K562 (cell line): ENCODE measurements at regions not wholly inside any gene's neighbourhood (a gene's known extent, or its start where the extent isn't known, plus 50 kb on each side); places are given as distances from the start of the nearest gene placed in this dataset.

ENCODE experiments used
- ATAC-seq: fragments of 200-7000 bp; cut with Tn5 transposase; 3 replicates; pipeline ENCODE4 v1.9.1; 2020; ENCODE audit warnings: moderate library complexity
- BruUV-seq: library from RNA; stranded (reverse); fragments of 400-500 nt; replicated peaks from 2 replicates; lab custom pipeline; 2021; lab: Mats Ljungman, UMichigan
- CTCF ChIA-PET: fragments of 300-600 bp; formaldehyde crosslinking; extraction: SDS; loops from one replicate; lab custom pipeline; 2021; ENCODE audit warnings: low intra/inter-chr PET ratio; lab: Yijun Ruan, JAX
- POLR2A ChIA-PET: fragments of 300-600, 350-650 bp; sonication (Branson Sonifier 250); formaldehyde crosslinking; extraction: SDS; loops from one replicate; lab custom pipeline; 2021; ENCODE audit warnings: antibody characterized with exemption, inconsistent platforms; lab: Yijun Ruan, JAX
- DNase-seq, 4 experiments: peaks; one replicate each; pipeline versions ENCODE4 v3.0.0 to v3.0.0-alpha.2; 2011 to 2018; ENCODE audit warnings: low spot score in 3 of 4, mixed read lengths in 3 of 4; ENCODE audit errors: extremely low read depth in 1 of 4
- FAIRE-seq: peaks from 2 replicates; lab custom pipeline; 2011; peaks lifted over from hg19 to GRCh38; lab: Jason Lieb, UNC
- H2AFZ ChIP-seq: 2 replicates; pipeline ENCODE4 v1.6.0; 2011; ENCODE audit warnings: low read depth, low read length, control low read depth, inconsistent platforms
- H3K27ac ChIP-seq: fragments of 200-600 bp; 3 replicates; pipeline ENCODE4 v1.8.0; 2011; ENCODE audit warnings: low read depth, mild to moderate bottlenecking, control low read depth, inconsistent platforms, low read length, moderate library complexity, mixed read lengths; ENCODE audit errors: extremely low read depth
- H3K27me3 ChIP-seq, 2 experiments: fragments of 300-600 bp in 1 of 2; 2 replicates in 1 of 2; 3 replicates in 1 of 2; pipeline versions ENCODE4 v1.6.0 to v1.8.0; 2011; ENCODE audit warnings: inconsistent platforms in 2 of 2, low read length in 2 of 2, mild to moderate bottlenecking in 1 of 2, mixed read lengths in 1 of 2, moderate library complexity in 1 of 2; ENCODE audit not compliant: control insufficient read depth in 2 of 2, insufficient read depth in 2 of 2
- H3K36me3 ChIP-seq: fragments of 300-600 bp; 3 replicates; pipeline ENCODE4 v1.8.0; 2011; ENCODE audit warnings: mild to moderate bottlenecking, low read length, inconsistent platforms; ENCODE audit not compliant: control insufficient read depth, insufficient read depth
- H3K4me1 ChIP-seq, 2 experiments: fragments of 200-600 bp in 1 of 2; replicated peaks in 1 of 2; 2 replicates in 1 of 2; 3 replicates in 1 of 2; pipeline versions ENCODE4 v1.5.1 to v1.8.0; 2011; ENCODE audit warnings: inconsistent platforms in 2 of 2, low read length in 2 of 2, mild to moderate bottlenecking in 1 of 2, mixed read lengths in 1 of 2, moderate library complexity in 1 of 2; ENCODE audit not compliant: control insufficient read depth in 2 of 2, insufficient read depth in 2 of 2
- H3K4me2 ChIP-seq: 2 replicates; pipeline ENCODE4 v1.6.1; 2011; ENCODE audit warnings: low read length, control low read depth, inconsistent platforms, mixed read lengths; ENCODE audit not compliant: insufficient read depth
- H3K4me3 ChIP-seq: fragments of 200-600 bp; sonication (generic), shearing (Covaris generic); 2 replicates; pipeline ENCODE4 v1.5.1; 2016; ENCODE audit warnings: control low read depth, inconsistent platforms
- H3K79me2 ChIP-seq: fragments of 200-600 bp; 3 replicates; pipeline ENCODE4 v1.8.0; 2011; ENCODE audit warnings: low read length, inconsistent platforms; ENCODE audit not compliant: control insufficient read depth, insufficient read depth
- H3K9ac ChIP-seq, 2 experiments: 2 replicates each; pipeline versions ENCODE4 v1.6.0 to v1.6.1; 2011; ENCODE audit warnings: low read depth in 2 of 2, low read length in 2 of 2, control low read depth in 1 of 2, inconsistent platforms in 1 of 2, mild to moderate bottlenecking in 1 of 2, mixed read lengths in 1 of 2; ENCODE audit not compliant: insufficient read depth in 1 of 2
- H3K9me1 ChIP-seq: one replicate; pipeline ENCODE4 v1.6.0; 2011; ENCODE audit warnings: inconsistent platforms, mild to moderate bottlenecking, low read length, moderate library complexity; ENCODE audit not compliant: control insufficient read depth, insufficient read depth
- H3K9me3 ChIP-seq: replicated peaks from 2 replicates; pipeline ENCODE4 v1.5.1; 2011; ENCODE audit warnings: low read depth, low read length, inconsistent platforms; ENCODE audit not compliant: control insufficient read depth, insufficient read depth
- H4K20me1 ChIP-seq: replicated peaks from 2 replicates; pipeline ENCODE4 v1.6.1; 2011; ENCODE audit warnings: low read length, inconsistent platforms, mixed read lengths; ENCODE audit not compliant: control insufficient read depth, insufficient read depth
- CBFB ChIP-seq: sonication (generic); formaldehyde crosslinking; IDR thresholded peaks from 2 replicates; pipeline ENCODE4 v1.4.0; 2020; ENCODE audit warnings: mild to moderate bottlenecking, missing genetic modification reagents
- GATA2 ChIP-seq: sonication (generic); formaldehyde crosslinking; IDR thresholded peaks from 2 replicates; pipeline ENCODE4 v1.4.0; 2020; ENCODE audit warnings: mild to moderate bottlenecking, missing genetic modification reagents
- GTF2F1 ChIP-seq: IDR thresholded peaks from 2 replicates; pipeline ENCODE4 v1.6.1; 2011; ENCODE audit warnings: low read depth, low read length, improper control_type of control experiment
- HCFC1 ChIP-seq: IDR thresholded peaks from 2 replicates; pipeline ENCODE4 v1.6.1; 2012; ENCODE audit warnings: low read depth, low read length, improper control_type of control experiment
- KDM4B ChIP-seq, 2 experiments: fragments of 450-650 bp in 1 of 2; sonication (generic) in 1 of 2; IDR thresholded peaks; 2 replicates each; pipeline ENCODE4 v1.6.1; 2016 to 2017; ENCODE audit warnings: borderline replicate concordance in 2 of 2, antibody characterized with exemption in 1 of 2, low read depth in 1 of 2, mild to moderate bottlenecking in 1 of 2
- KDM5B ChIP-seq: fragments of 200-600 bp; sonication (generic); IDR thresholded peaks from 2 replicates; pipeline ENCODE4 v1.6.1; 2012; ENCODE audit warnings: low read depth, mild to moderate bottlenecking, moderate library complexity, low read length, control low read depth, inconsistent platforms; ENCODE audit not compliant: insufficient replicate concordance
- KHSRP ChIP-seq: fragments of 450-650 bp; IDR thresholded peaks from 2 replicates; pipeline ENCODE4 v1.6.1; 2017
- MEIS2 ChIP-seq: fragments of 450-650 bp; IDR thresholded peaks from 2 replicates; pipeline ENCODE4 v1.6.1; 2014; ENCODE audit warnings: mild to moderate bottlenecking; ENCODE audit not compliant: partially characterized antibody
- NFRKB ChIP-seq: fragments of 450-650 bp; IDR thresholded peaks from 2 replicates; pipeline ENCODE4 v1.6.1; 2016; ENCODE audit warnings: low read depth
- PCBP1 ChIP-seq: fragments of 200-400 bp; formaldehyde crosslinking; IDR thresholded peaks from 2 replicates; pipeline ENCODE4 v1.6.1; 2018; ENCODE audit warnings: mild to moderate bottlenecking, low read depth, low read length; ENCODE audit not compliant: poor library complexity, severe bottlenecking
- YBX1 ChIP-seq: fragments of 450-650 bp; IDR thresholded peaks from 2 replicates; pipeline ENCODE4 v1.7.1; 2016; ENCODE audit warnings: mild to moderate bottlenecking
- ZBTB12 ChIP-seq: fragments of 250-450 bp; sonication (Bioruptor Pico); IDR thresholded peaks from 2 replicates; pipeline ENCODE4 v1.4.0; 2020
- ZNF165 ChIP-seq: fragments of 250-450 bp; sonication (Bioruptor Pico); IDR thresholded peaks from 2 replicates; pipeline ENCODE4 v1.4.0; 2020; ENCODE audit warnings: borderline replicate concordance
- ZNF175 ChIP-seq: fragments of 200-800 bp; sonication (Bioruptor generic); IDR thresholded peaks from 2 replicates; pipeline ENCODE4 v1.6.1; 2016; ENCODE audit warnings: low read depth, mild to moderate bottlenecking, missing genetic modification characterization, missing compliant biosample characterization
- ZNF184 ChIP-seq: sonication (generic); formaldehyde crosslinking; IDR thresholded peaks from 2 replicates; pipeline ENCODE4 v1.5.0; 2020; ENCODE audit warnings: missing genetic modification reagents
- ZNF232 ChIP-seq: sonication (generic); formaldehyde crosslinking; IDR thresholded peaks from 2 replicates; pipeline ENCODE4 v1.8.0; 2022; ENCODE audit warnings: mild to moderate bottlenecking, missing genetic modification reagents
- ZNF311 ChIP-seq: fragments of 250-450 bp; sonication (Bioruptor Pico); IDR thresholded peaks from 2 replicates; pipeline ENCODE4 v1.4.0; 2020; ENCODE audit warnings: mild to moderate bottlenecking, moderate library complexity
- ZNF589 ChIP-seq: fragments of 200-800 bp; sonication (Bioruptor generic); IDR thresholded peaks from 2 replicates; pipeline ENCODE4 v1.6.1; 2016; ENCODE audit warnings: low read depth, missing genetic modification characterization, missing compliant biosample characterization
- WGBS: fragments of 100-300 bp; shearing (Covaris generic); methylation state at CpG from one replicate; pipeline ENCODE4 v1.1.6; 2016; ENCODE audit warnings: low coverage, mixed read lengths; ENCODE audit not compliant: insufficient coverage; ENCODE audit errors: missing lambda C conversion rate; 5-methylcytosine and 5-hydroxymethylcytosine counted together
- in situ Hi-C: fragments of 300-500 bp; cut with MboI; formaldehyde crosslinking; loops from 4 replicates; pipeline ENCODE4 v1.15.0; 2018; ENCODE audit warnings: inconsistent platforms, mixed read lengths
- intact Hi-C: fragments of 100-400 bp; cut with micrococcal nuclease; formaldehyde crosslinking; loops from 2 replicates; pipeline ENCODE4 v1.14.2; 2022

GRCh38 chr6:166084951-166085350, 82.7 kb downstream of the TBXT start:
- Histone ChIP-seq H2AFZ (no peak overlapping the region), H3K4me3 (no peak overlapping the region), H3K4me1 (no peaks in the 10 kb centered on the region), H3K9me1 (no peaks in the 10 kb centered on the region), H3K4me2 (no peak overlapping the region), H3K27me3 (peaks cover 0 to 11% of the 10 kb centered on the region in 2 experiments; a peak in 1 of 5 replicates), H4K20me1 (no peaks in the 10 kb centered on the region), H3K36me3 (no peaks in the 10 kb centered on the region), H3K9me3 (no peaks in the 10 kb centered on the region), H3K9ac (no peak overlapping the region), H3K27ac (no peak overlapping the region), H3K79me2 (no peaks in the 10 kb centered on the region)
- in situ Hi-C loops = no loop called here
- no TSS peak for BruUV-seq
- DNase-seq (no peak), ATAC-seq (no peak), FAIRE-seq (no peak)
- CTCF ChIA-PET = no interaction called here
- 2% methylated on average over 2 of the region's 2 CpGs for WGBS
- POLR2A ChIA-PET = no interaction called here
- TF ChIP-seq ZNF175 (no peak), PCBP1 (no peak), YBX1 (no peak), GATA2 (CRISPR knock-in tag) (no peak), ZNF184 (no peak), ZNF311 (no peak), KDM5B (no peak), ZNF232 (no peak)
- intact Hi-C loops = no loop called here

- H2AFZ ChIP-seq = no peak overlapping the region
- no peaks in the 10 kb centered on the region for H3K36me3 ChIP-seq
- H3K4me1 ChIP-seq = 0 out of 5 replicates have a peak, but pooled peaks cover 0 to 3% of the 10 kb centered on the region in 2 experiments
- no peaks in the 10 kb centered on the region for H3K9me1 ChIP-seq
- H4K20me1 ChIP-seq = no peaks in the 10 kb centered on the region
- intact Hi-C loops = no loop called here
- H3K9me3 ChIP-seq = no peaks in the 10 kb centered on the region
- H3K9ac ChIP-seq = no peak overlapping the region
- no peaks in the 10 kb centered on the region for H3K27me3 ChIP-seq
- H3K27ac ChIP-seq = no peak overlapping the region
- no peak for DNase-seq
- no peaks in the 10 kb centered on the region for H3K79me2 ChIP-seq
- ChIA-PET CTCF (no interaction called here), POLR2A (no interaction called here)
- no peak for ATAC-seq
- no peak overlapping the region for H3K4me3 ChIP-seq
- in situ Hi-C loops = no loop called here
- FAIRE-seq = no peak
- no TSS peak for BruUV-seq
- H3K4me2 ChIP-seq = no peak overlapping the region
- WGBS = 2% methylated on average over 6 of the region's 6 CpGs
- TF ChIP-seq HCFC1 = no peak
- no peak for TF ChIP-seq ZBTB12 (CRISPR knock-in tag)
- no peak for TF ChIP-seq KDM4B (IDR thresholded peaks at IDR 0.05; ENCODE audit: borderline replicate concordance in 2 of 2, low read depth in 1 of 2)
- no peak for TF ChIP-seq MEIS2
- no peak for TF ChIP-seq CBFB (CRISPR knock-in tag)
- TF ChIP-seq ZNF165 (CRISPR knock-in tag) = no peak
- no peak for TF ChIP-seq ZNF589 (CRISPR knock-in tag)
- TF ChIP-seq GTF2F1 = no peak
- TF ChIP-seq KHSRP = no peak
- TF ChIP-seq NFRKB = no peak
These were observed 87.8 kb downstream of the TBXT start for GRCh38 chr6:166079841-166080240.
